ENCODE measurements at regions not wholly inside any gene's neighbourhood (a gene's known extent, or its start where the extent isn't known, plus 50 kb on each side); places are given as distances from the start of the nearest gene placed in this dataset.

DNA sequence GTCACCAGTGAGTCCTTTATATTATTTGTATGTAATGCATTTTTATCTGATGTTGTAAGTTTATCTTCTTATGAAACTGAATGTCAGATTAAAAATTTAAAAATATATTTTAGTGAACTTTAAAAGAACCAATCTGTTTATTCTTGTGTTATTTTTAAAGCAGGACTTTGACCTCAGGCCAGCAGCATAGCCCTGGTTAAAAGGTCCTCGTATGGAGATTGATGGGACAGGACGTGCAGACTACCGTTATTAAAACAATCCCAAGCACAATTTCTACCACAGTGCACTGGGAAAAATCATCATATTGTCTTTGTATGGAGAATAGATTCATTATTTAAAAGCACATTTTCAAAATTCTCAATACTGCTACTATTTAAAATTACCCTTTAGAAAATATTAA, 573.8 kb upstream of the ARGLU1 start:
- Histone ChIP-seq H3K4me3 (ENCODE audit: low read length, poor library complexity, severe bottlenecking) (no peak overlapping the region), H3K4me2 (ENCODE audit: low read depth, low read length, poor library complexity, severe bottlenecking) (no peak overlapping the region), H3K9me2 (replicated peaks; ENCODE audit: low read depth, low read length) (no peaks in the 10 kb centered on the region), H3K27me3 (ENCODE audit: insufficient read depth, low read length, poor library complexity, severe bottlenecking) (no peaks in the 10 kb centered on the region), H3K36me3 (ENCODE audit: insufficient read depth, low read length) (no peaks in the 10 kb centered on the region), H3K9me3 (ENCODE audit: insufficient read depth, low read depth, low read length) (no peaks in the 10 kb centered on the region), H3F3A (ENCODE audit: low read depth) (no peaks in the 10 kb centered on the region), H2AFZ (ENCODE audit: low read length) (no peak overlapping the region), H3K79me2 (ENCODE audit: insufficient read depth, low read length) (no peaks in the 10 kb centered on the region), H3K9ac (ENCODE audit: low read depth, low read length, poor library complexity, severe bottlenecking) (no peak overlapping the region), H3K4me1 (ENCODE audit: insufficient read depth, low read length, poor library complexity, severe bottlenecking) (no peaks in the 10 kb centered on the region), H4K20me1 (ENCODE audit: insufficient read depth, low read length, poor library complexity, severe bottlenecking) (no peaks in the 10 kb centered on the region)
- TF ChIP-seq, protein P1, sequence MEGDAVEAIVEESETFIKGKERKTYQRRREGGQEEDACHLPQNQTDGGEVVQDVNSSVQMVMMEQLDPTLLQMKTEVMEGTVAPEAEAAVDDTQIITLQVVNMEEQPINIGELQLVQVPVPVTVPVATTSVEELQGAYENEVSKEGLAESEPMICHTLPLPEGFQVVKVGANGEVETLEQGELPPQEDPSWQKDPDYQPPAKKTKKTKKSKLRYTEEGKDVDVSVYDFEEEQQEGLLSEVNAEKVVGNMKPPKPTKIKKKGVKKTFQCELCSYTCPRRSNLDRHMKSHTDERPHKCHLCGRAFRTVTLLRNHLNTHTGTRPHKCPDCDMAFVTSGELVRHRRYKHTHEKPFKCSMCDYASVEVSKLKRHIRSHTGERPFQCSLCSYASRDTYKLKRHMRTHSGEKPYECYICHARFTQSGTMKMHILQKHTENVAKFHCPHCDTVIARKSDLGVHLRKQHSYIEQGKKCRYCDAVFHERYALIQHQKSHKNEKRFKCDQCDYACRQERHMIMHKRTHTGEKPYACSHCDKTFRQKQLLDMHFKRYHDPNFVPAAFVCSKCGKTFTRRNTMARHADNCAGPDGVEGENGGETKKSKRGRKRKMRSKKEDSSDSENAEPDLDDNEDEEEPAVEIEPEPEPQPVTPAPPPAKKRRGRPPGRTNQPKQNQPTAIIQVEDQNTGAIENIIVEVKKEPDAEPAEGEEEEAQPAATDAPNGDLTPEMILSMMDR (conservative IDR thresholded peaks at IDR 0.05; ENCODE audit: low read length): no peak
- TF ChIP-seq EZH2phosphoT487 (IDR thresholded peaks at IDR 0.05; ENCODE audit: borderline replicate concordance): no peak

DNA sequence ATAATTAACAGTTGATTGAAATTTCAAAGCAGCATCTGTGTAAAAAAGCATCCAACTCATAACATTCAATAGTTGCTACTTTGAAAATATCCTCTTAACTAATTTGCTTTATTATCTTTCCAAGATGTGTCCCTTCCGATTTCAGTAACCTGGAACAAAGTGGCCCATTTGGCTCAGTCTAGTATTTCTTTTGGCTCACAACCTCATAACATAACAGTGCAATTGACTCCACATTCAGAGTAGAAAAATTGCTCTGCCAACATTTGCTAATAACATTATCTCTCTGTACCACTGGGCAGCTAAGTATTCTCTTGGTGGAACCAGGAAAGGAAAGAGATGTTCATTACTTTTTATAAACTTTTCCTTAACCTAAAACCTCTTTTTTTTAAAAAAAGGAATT, 571.1 kb upstream of the ARGLU1 start:
- H3K36me3 ChIP-seq (ENCODE audit: insufficient read depth, low read length): no peaks in the 10 kb centered on the region
- no peaks in the 10 kb centered on the region for H3K27me3 ChIP-seq (ENCODE audit: insufficient read depth, low read length, poor library complexity, severe bottlenecking)
- no peak overlapping the region for H3K4me2 ChIP-seq (ENCODE audit: low read depth, low read length, poor library complexity, severe bottlenecking)

DNA sequence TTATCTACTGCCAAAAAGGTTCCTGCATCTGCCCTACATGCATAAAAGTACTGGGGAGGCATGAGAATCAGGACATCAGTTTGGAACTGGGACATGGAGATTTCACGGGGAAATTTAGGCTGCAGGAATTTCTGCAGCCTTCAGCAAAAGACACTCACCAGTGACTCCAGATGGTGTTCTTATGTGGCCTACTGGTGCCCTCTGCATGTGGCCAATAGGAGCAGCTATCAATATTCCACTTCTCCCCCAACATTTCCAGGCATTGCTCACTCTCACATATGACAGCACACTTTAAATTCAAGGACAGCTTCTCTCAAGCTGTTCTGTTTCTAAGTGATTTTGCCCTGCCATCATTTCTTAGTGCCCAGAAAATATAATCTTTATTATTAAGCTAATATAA, 570.5 kb upstream of the ARGLU1 start:
- no peak overlapping the region for H3K9ac ChIP-seq (ENCODE audit: low read depth, low read length, poor library complexity, severe bottlenecking)
- no peaks in the 10 kb centered on the region for H3K36me3 ChIP-seq (ENCODE audit: insufficient read depth, low read length)
- H3F3A ChIP-seq (ENCODE audit: low read depth): no peaks in the 10 kb centered on the region
- H3K4me2 ChIP-seq (ENCODE audit: low read depth, low read length, poor library complexity, severe bottlenecking): no peak overlapping the region
- no peak overlapping the region for H2AFZ ChIP-seq (ENCODE audit: low read length)
- H3K9me3 ChIP-seq (ENCODE audit: insufficient read depth, low read depth, low read length): no peaks in the 10 kb centered on the region
- no peaks in the 10 kb centered on the region for H3K79me2 ChIP-seq (ENCODE audit: insufficient read depth, low read length)
- H3K27me3 ChIP-seq (ENCODE audit: insufficient read depth, low read length, poor library complexity, severe bottlenecking): no peaks in the 10 kb centered on the region
- no peaks in the 10 kb centered on the region for H4K20me1 ChIP-seq (ENCODE audit: insufficient read depth, low read length, poor library complexity, severe bottlenecking)
- no peak overlapping the region for H3K4me3 ChIP-seq (ENCODE audit: low read length, poor library complexity, severe bottlenecking)
- TF ChIP-seq, protein P1 (conservative IDR thresholded peaks at IDR 0.05; ENCODE audit: low read length): no peak
- no peak for TF ChIP-seq EZH2phosphoT487 (IDR thresholded peaks at IDR 0.05; ENCODE audit: borderline replicate concordance)
- H3K9me2 ChIP-seq (replicated peaks; ENCODE audit: low read depth, low read length): no peaks in the 10 kb centered on the region
- no peaks in the 10 kb centered on the region for H3K4me1 ChIP-seq (ENCODE audit: insufficient read depth, low read length, poor library complexity, severe bottlenecking)

More for the DNA sequence above, 571.1 kb upstream of the ARGLU1 start:
- H3K4me3 ChIP-seq (ENCODE audit: low read length, poor library complexity, severe bottlenecking): no peak overlapping the region
- no peaks in the 10 kb centered on the region for H3K9me3 ChIP-seq (ENCODE audit: insufficient read depth, low read depth, low read length)
- H3K9ac ChIP-seq (ENCODE audit: low read depth, low read length, poor library complexity, severe bottlenecking): no peak overlapping the region
- H2AFZ ChIP-seq (ENCODE audit: low read length): no peak overlapping the region
- no peaks in the 10 kb centered on the region for H3K4me1 ChIP-seq (ENCODE audit: insufficient read depth, low read length, poor library complexity, severe bottlenecking)
- H3K79me2 ChIP-seq (ENCODE audit: insufficient read depth, low read length): no peaks in the 10 kb centered on the region
- no peak for TF ChIP-seq EZH2phosphoT487 (IDR thresholded peaks at IDR 0.05; ENCODE audit: borderline replicate concordance)
- TF ChIP-seq, protein P1 (conservative IDR thresholded peaks at IDR 0.05; ENCODE audit: low read length): no peak
- H3F3A ChIP-seq (ENCODE audit: low read depth): no peaks in the 10 kb centered on the region
- no peaks in the 10 kb centered on the region for H3K9me2 ChIP-seq (replicated peaks; ENCODE audit: low read depth, low read length)
- no peaks in the 10 kb centered on the region for H4K20me1 ChIP-seq (ENCODE audit: insufficient read depth, low read length, poor library complexity, severe bottlenecking)
